ENCODE measurements at regions not wholly inside any gene's neighbourhood (a gene's known extent, or its start where the extent isn't known, plus 50 kb on each side); places are given as distances from the start of the nearest gene placed in this dataset.

- DNase-seq, result no peak
- no peak overlapping the region for H3K4me3 ChIP-seq (ENCODE audit: low read depth in 2 of 2, low read length in 1 of 2)
- no peaks in the 10 kb centered on the region for H3K36me3 ChIP-seq (replicated peaks in 1 of 2; ENCODE audit: control insufficient read depth in 1 of 2, insufficient read depth in 2 of 2, low read length in 1 of 2)
- H3F3A ChIP-seq (replicated peaks; ENCODE audit: insufficient read depth), result no peaks in the 10 kb centered on the region
- no peak overlapping the region for H3K4me2 ChIP-seq
- no peaks in the 10 kb centered on the region for H3K79me2 ChIP-seq (ENCODE audit: insufficient read depth)
- no peaks in the 10 kb centered on the region for H3K9me2 ChIP-seq
- no peaks in the 10 kb centered on the region for H3K4me1 ChIP-seq (ENCODE audit: control insufficient read depth in 1 of 2, insufficient read depth in 2 of 2, low read depth in 1 of 2, low read length in 1 of 2)
- no peaks in the 10 kb centered on the region for H3K27me3 ChIP-seq (ENCODE audit: insufficient read depth)
- no peak overlapping the region for H3K27ac ChIP-seq (ENCODE audit: low read depth in 2 of 2, low read length in 1 of 2)
- H3K9me3 ChIP-seq, result no peaks in the 10 kb centered on the region
- no peak for TF ChIP-seq ELF1 (IDR thresholded peaks at IDR 0.05)
- no peak for TF ChIP-seq EP300 (IDR thresholded peaks at IDR 0.05; ENCODE audit: borderline replicate concordance in 1 of 2, low read depth in 1 of 2, low read length in 1 of 2)
- TF ChIP-seq RXRA (IDR thresholded peaks at IDR 0.05; ENCODE audit: borderline replicate concordance, low read depth), result no peak
- TF ChIP-seq CTCF (IDR thresholded peaks at IDR 0.05), result no peak
- no peak for TF ChIP-seq SMC3 (IDR thresholded peaks at IDR 0.05; ENCODE audit: low read depth, low read length)
- TF ChIP-seq FOXJ3 (CRISPR knock-in tag; IDR thresholded peaks at IDR 0.05), result no peak
- TF ChIP-seq EZH2phosphoT487 (IDR thresholded peaks at IDR 0.05; ENCODE audit: borderline replicate concordance, low read depth), result no peak
- TF ChIP-seq RAD21 (IDR thresholded peaks at IDR 0.05; ENCODE audit: low read length), result no peak
- no peak for TF ChIP-seq USF2 (IDR thresholded peaks at IDR 0.05; ENCODE audit: borderline replicate concordance, low read depth, low read length)
- TF ChIP-seq RFX5 (IDR thresholded peaks at IDR 0.05; ENCODE audit: low read length), result no peak
- no peak for TF ChIP-seq GATA2 (CRISPR knock-in tag; IDR thresholded peaks at IDR 0.05)
- H2AFZ ChIP-seq (ENCODE audit: low read depth), result no peak overlapping the region
- no peaks in the 10 kb centered on the region for H4K20me1 ChIP-seq (ENCODE audit: insufficient read depth)
- no peak overlapping the region for H3K9ac ChIP-seq
- ChIA-PET POLR2A (no interaction called here), CTCF (no interaction called here)
- 16% methylated on average over 2 of the region's 2 CpGs for WGBS (ENCODE audit: low lambda C conversion rate)
Observed at GRCh38 chr1:96074422-96074821, 647.2 kb upstream of the PTBP2 start.

GRCh38 chr1:96074876-96075577, 646.6 kb upstream of the PTBP2 start:
- 34% methylated on average over 5 of the region's 5 CpGs for WGBS (ENCODE audit: low lambda C conversion rate)
- H3K27me3 ChIP-seq (ENCODE audit: insufficient read depth), result no peaks in the 10 kb centered on the region
- no peak for TF ChIP-seq REST (IDR thresholded peaks at IDR 0.05; ENCODE audit: low read depth, low read length)
- TF ChIP-seq SMC3 (IDR thresholded peaks at IDR 0.05; ENCODE audit: low read depth, low read length), result no peak
- TF ChIP-seq GABPA (IDR thresholded peaks at IDR 0.05; ENCODE audit: low read depth), result no peak
- TF ChIP-seq MXI1 (IDR thresholded peaks at IDR 0.05; ENCODE audit: low read depth, low read length), result no peak
- no peak for TF ChIP-seq MEF2A (IDR thresholded peaks at IDR 0.05; ENCODE audit: borderline replicate concordance, low read depth)
- TF ChIP-seq CTCF (IDR thresholded peaks at IDR 0.05), result no peak
- TF ChIP-seq ELF1 (IDR thresholded peaks at IDR 0.05), result no peak
- TF ChIP-seq EP300 (IDR thresholded peaks at IDR 0.05; ENCODE audit: borderline replicate concordance in 1 of 2, low read depth in 1 of 2, low read length in 1 of 2), result no peak
- no peak for TF ChIP-seq TAF1 (IDR thresholded peaks at IDR 0.05; ENCODE audit: borderline replicate concordance, low read depth, low read length)
- TF ChIP-seq POLR2AphosphoS5 (IDR thresholded peaks at IDR 0.05; ENCODE audit: low read depth, low read length), result no peak
- TF ChIP-seq YY1 (IDR thresholded peaks at IDR 0.05; ENCODE audit: low read depth), result no peak
- no peak for TF ChIP-seq EZH2phosphoT487 (IDR thresholded peaks at IDR 0.05; ENCODE audit: borderline replicate concordance, low read depth)
- no peak for TF ChIP-seq TCF12 (IDR thresholded peaks at IDR 0.05)

More at GRCh38 chr1:96074876-96075577, 646.6 kb upstream of the PTBP2 start:
- ChIA-PET POLR2A (no interaction called here), CTCF (no interaction called here)
- Histone ChIP-seq H3K4me1 (ENCODE audit: control insufficient read depth in 1 of 2, insufficient read depth in 2 of 2, low read depth in 1 of 2, low read length in 1 of 2) (no peaks in the 10 kb centered on the region; a peak in 1 of 4 replicates), H3K9me2 (no peaks in the 10 kb centered on the region), H3K27ac (ENCODE audit: low read depth in 2 of 2, low read length in 1 of 2) (no peak overlapping the region), H3K4me2 (no peak overlapping the region), H3K4me3 (ENCODE audit: low read depth in 2 of 2, low read length in 1 of 2) (no peak overlapping the region), H3K9ac (no peak overlapping the region), H3K79me2 (ENCODE audit: insufficient read depth) (no peaks in the 10 kb centered on the region), H3F3A (replicated peaks; ENCODE audit: insufficient read depth) (no peaks in the 10 kb centered on the region), H3K36me3 (replicated peaks in 1 of 2; ENCODE audit: control insufficient read depth in 1 of 2, insufficient read depth in 2 of 2, low read length in 1 of 2) (no peaks in the 10 kb centered on the region), H4K20me1 (ENCODE audit: insufficient read depth) (no peaks in the 10 kb centered on the region), H2AFZ (ENCODE audit: low read depth) (no peak overlapping the region), H3K9me3 (no peaks in the 10 kb centered on the region)
- no peak for DNase-seq

Data from SK-N-SH (cell line).